ENCODE measurements at regions not wholly inside any gene's neighbourhood (a gene's known extent, or its start where the extent isn't known, plus 50 kb on each side); places are given as distances from the start of the nearest gene placed in this dataset.

DNA sequence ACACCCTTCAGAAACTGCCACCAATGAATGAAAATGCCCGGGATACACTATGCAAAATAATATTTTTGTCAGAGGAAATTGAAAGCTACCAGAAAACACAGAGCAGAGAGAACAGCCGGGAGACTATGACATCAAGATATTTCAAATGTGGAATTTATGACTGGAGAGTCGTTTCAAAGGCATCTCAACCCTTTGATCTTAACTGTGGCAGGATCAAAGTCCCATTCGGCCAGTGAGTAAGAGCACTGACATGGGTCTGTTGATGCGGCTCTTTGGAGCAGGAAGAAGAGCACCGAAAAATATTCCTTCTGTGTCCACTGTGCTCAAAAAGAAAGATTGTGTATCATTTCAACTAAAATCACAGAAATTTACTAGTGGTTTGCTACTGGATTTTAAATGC lies 201.9 kb downstream of the RFC3 start:
- TF ChIP-seq CTCF (conservative IDR thresholded peaks at IDR 0.05; ENCODE audit: low read length) (no peak), EZH2phosphoT487 (IDR thresholded peaks at IDR 0.05; ENCODE audit: borderline replicate concordance) (no peak)
